GM21737 (cell line): ENCODE measurements at regions not wholly inside any gene's neighbourhood (a gene's known extent, or its start where the extent isn't known, plus 50 kb on each side); places are given as distances from the start of the nearest gene placed in this dataset.

Experiments
- ATAC-seq: cut with Tn5 transposase; IDR thresholded peaks from one replicate; pipeline ENCODE4 v1.9.1; 2021; ENCODE audit warnings: mild to moderate bottlenecking, moderate library complexity; ENCODE audit not compliant: unreplicated experiment

- ATAC-seq, result no peak
Measured at GRCh38 chr10:70939441-70940003, 51.2 kb upstream of the PCBD1 start.

- no peak for ATAC-seq
Measured at GRCh38 chr10:70940834-70941568, 52.6 kb upstream of the PCBD1 start.

GRCh38 chr10:70942125-70942524 is 53.8 kb upstream of the PCBD1 start:
- no peak for ATAC-seq

GRCh38 chr10:70942725-70943124 is 54.4 kb upstream of the PCBD1 start:
- no peak for ATAC-seq

GRCh38 chr10:70943249-70943648 is 54.9 kb upstream of the PCBD1 start:
- no peak for ATAC-seq

- no peak for ATAC-seq
Measured at GRCh38 chr10:70943841-70944466, 55.6 kb upstream of the PCBD1 start.

GRCh38 chr10:70950037-70950436 is 61.7 kb upstream of the PCBD1 start:
- ATAC-seq, result no peak

GRCh38 chr10:70950801-70951200 is 62.4 kb upstream of the PCBD1 start:
- no peak for ATAC-seq

- ATAC-seq, result no peak
Measured at GRCh38 chr10:70952401-70952800, 64.0 kb upstream of the PCBD1 start.

- ATAC-seq, result no peak
Measured at GRCh38 chr10:70952921-70953320, 64.6 kb upstream of the PCBD1 start.

- no peak for ATAC-seq
Measured at GRCh38 chr10:70954381-70955176, 66.2 kb upstream of the PCBD1 start.

- ATAC-seq, result no peak
Measured at GRCh38 chr10:70956029-70956759, 67.8 kb upstream of the PCBD1 start.

GRCh38 chr10:70958396-70958795 is 70.0 kb upstream of the PCBD1 start:
- ATAC-seq, result no peak

GRCh38 chr10:70960316-70960715 is 72.0 kb upstream of the PCBD1 start:
- no peak for ATAC-seq

GRCh38 chr10:70960783-70961570 is 72.6 kb upstream of the PCBD1 start:
- no peak for ATAC-seq

- ATAC-seq, result no peak
Measured at GRCh38 chr10:70962686-70963085, 74.3 kb upstream of the PCBD1 start.

GRCh38 chr10:70963271-70963670 is 74.9 kb upstream of the PCBD1 start:
- no peak for ATAC-seq

- no peak for ATAC-seq
Measured at GRCh38 chr10:70964245-70964644, 75.9 kb upstream of the PCBD1 start.

- ATAC-seq, result no peak
Measured at GRCh38 chr10:70964881-70965280, 76.5 kb upstream of the PCBD1 start.

GRCh38 chr10:70965566-70965965 is 77.2 kb upstream of the PCBD1 start:
- ATAC-seq, result no peak
